Kidney tubule cell (primary cell): ENCODE measurements at regions not wholly inside any gene's neighbourhood (a gene's known extent, or its start where the extent isn't known, plus 50 kb on each side); places are given as distances from the start of the nearest gene placed in this dataset.
"Not testable (repeated sequence)": the region's sequence is repeated elsewhere in the genome, so short reads cannot be mapped to it uniquely, and the experiment has no call there.

Source experiments
- DNase-seq: peaks from one replicate; pipeline ENCODE4 v3.0.0-alpha.2; 2018; ENCODE audit warnings: low spot score

DNA sequence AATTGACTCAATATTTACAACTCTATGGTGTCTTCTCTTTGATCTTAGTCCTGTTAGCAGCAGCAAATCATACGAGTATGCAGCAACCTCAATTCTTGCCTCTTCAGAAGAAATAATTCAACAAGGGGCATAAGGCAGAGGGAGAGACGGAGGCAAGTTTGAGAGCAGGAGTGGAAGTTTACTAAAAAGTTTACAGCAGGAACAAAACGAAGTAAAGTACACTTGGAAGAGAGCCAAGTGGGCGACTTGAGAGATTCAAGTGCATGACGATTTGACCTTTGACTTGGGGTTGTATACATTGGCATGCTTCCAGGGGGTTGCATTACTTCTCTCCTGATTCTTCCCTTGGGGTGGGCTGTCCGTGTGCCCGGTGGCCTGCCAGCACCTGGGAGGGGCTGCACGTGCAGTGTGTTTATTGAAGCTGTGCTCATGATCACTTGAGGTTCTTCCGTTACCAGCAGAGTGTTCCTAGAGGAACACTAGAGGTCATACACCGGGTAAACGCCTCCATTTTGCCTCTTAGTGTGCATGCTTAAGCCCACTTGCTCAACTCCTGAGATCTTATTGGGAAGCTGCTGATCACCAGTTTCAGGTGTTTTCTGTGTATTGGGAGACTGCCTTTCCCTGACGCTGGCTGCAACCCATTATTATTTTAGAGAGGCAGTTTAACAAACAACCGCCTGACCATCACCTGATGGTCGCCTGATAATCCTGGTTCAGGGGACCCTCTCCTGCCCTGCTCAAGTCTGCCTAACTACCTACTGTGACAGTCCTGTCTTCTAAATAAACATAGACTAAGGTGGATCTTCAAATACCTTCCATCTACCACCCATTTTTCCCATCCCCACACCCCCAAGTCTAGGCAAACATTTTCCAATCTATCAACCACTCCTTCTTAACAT, 172.4 kb upstream of the MYLIP start:
- no peak for DNase-seq

- DNase-seq = no peak
Measured at GRCh38 chr6:15955484-15955883, 173.4 kb upstream of the MYLIP start.

- no peak for DNase-seq
Measured at GRCh38 chr6:15953152-15953880, 175.6 kb upstream of the MYLIP start.

DNA sequence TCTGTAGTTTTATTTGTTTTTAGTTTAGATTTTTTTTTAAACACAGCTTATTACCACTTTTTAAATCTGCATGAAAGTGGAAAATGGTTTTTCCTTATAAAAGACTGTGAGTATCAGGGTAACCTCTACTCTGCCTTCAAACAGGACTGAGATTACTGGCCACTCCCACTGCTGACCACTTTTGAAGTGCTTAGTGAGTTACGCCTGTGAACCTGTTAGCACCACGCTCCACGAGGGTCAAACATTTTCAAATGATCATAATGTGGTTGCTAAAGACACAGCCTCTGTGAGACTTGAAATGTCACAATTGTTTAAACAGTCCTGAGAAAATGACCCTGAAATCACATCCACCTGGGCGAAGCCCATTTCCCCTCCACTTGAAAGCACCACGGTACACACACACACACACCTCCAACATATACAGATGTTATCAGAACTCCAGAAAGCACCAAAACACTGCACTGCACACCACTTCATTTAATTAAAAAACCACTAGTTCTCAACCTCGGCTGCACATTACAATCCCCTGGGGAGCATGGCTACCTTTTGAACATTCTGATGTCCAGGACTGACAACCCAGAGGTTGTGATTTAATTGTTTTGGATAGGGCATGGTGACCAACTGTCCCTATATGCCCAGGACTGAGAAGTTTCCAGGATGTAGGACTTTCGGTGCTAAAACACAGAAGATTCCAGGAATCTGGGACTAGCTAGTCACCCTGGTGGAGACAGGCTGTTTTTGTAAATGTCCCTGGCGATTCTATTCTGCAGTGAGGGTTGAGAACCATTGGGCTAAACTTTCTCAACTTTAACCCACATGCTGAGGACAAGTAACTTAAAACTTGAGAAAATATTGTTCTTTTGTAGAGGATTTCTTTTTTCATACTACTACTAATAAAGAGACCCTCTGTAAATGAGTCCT, 176.4 kb upstream of the MYLIP start:
- no peak for DNase-seq

DNA sequence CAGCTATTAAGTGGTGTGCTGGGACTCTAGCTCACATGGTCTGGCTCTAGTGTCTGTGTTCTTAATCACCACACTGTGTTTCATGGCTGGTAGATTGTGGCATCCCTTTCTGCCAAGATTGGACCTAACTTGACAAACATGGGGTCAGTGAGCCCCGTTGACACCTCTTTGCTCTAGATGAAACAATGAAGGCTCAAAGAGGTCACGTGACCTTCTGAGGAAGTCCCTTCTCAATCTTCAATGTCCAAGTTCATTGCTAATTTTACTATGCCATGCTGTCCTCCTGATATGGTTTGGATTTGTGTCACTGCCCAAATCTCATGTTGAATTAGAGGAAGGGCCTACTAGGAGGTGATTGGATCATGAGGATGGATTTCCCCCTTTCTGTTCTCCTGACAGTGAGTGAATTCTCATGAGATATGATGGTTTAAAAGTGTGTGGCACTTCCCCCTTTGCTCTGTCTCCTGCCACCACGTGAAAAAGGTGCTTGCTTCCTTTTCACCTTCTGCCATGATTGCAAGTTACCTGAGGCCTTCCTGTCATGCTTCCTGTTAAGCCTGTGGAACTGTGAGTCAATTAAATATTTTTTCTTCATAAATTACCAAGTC, 177.8 kb upstream of the MYLIP start:
- no peak for DNase-seq

DNA sequence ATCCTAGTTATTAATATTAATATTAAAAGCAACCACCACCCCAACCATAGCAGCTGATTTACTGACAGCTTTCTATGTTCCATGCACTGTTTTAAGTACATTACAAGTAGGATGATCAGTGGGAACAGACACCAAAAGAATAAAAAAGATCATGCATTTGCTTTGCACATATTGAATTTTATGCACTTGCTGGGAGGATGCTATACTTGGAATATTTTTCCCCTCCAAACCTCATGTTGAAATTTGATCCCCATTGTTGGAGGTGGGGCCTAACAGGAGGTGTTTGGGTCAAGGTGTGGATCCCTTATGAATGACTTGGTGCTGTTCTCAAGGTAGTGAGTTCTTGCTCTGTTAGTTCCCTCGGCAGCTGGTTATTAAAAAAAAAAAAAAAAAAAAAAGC, 178.9 kb upstream of the MYLIP start:
- no peak for DNase-seq

GRCh38 chr6:15948930-15949900, 179.7 kb upstream of the MYLIP start:
- peak; percentile 90 for DNase-seq

- no peak for DNase-seq
Measured at GRCh38 chr6:15947923-15948322, 181.0 kb upstream of the MYLIP start.

GRCh38 chr6:15947436-15947835, 181.4 kb upstream of the MYLIP start:
- DNase-seq = no peak

DNA sequence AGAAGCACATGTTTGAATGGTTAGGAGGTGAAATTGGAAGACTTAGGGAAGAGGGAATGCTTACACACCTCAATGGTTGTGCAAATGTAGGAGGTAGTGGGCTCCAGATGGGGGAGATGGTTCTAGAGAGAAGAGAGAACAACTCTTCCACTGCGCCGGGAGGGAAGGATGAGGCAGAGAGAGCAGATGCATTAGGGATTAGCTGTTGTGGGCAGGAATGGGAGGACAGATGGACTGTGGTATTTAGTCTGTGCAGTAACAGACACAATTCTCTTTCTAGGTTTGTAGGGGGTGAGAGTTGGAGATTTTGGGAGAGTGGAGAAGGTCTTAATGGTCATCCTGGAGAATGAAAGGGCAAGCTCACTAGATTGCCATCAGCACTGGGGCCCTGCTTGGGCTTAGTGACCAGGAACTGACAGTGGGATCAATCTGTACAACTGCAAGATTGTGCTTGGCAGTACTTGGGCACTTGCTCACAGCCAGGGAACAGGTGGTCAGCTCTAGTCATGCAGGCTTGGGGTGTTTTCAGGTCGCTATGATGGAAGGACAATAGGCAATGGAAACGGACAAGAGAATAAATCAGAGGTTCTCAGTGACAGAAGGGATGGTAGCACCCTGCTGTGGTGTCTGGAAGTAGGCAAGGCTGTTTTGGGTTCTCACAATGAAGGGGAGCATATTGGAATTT, 182.0 kb upstream of the MYLIP start:
- no peak for DNase-seq

GRCh38 chr6:15945593-15946159, 183.2 kb upstream of the MYLIP start:
- DNase-seq = peak; percentile 41

DNA sequence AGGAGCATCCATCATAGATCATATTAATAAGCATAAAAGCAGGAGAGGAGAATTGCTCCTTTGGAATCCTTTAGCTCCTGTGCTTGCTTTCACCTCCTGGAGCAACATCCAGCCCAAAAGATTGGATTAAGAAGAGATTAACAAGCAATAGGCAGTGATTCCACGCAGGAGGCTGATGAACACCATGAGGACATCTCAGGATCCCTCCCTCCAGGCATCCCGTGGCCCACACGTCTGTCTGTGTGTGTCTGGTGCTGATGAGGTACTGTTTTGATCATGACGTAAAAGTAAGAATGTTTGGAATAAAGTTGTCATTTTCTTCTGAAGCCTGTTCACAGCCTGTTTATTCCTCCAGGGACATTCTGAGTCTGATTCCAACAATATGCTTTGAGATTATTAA, 185.5 kb upstream of the MYLIP start:
- no peak for DNase-seq

GRCh38 chr6:15941168-15941567, 187.7 kb upstream of the MYLIP start:
- DNase-seq = no peak

GRCh38 chr6:15938107-15938506, 190.8 kb upstream of the MYLIP start:
- DNase-seq = no peak

- DNase-seq = no peak
Measured at GRCh38 chr6:15937602-15938001, 191.3 kb upstream of the MYLIP start.

- DNase-seq = no peak
Measured at GRCh38 chr6:15936503-15936902, 192.4 kb upstream of the MYLIP start.

DNA sequence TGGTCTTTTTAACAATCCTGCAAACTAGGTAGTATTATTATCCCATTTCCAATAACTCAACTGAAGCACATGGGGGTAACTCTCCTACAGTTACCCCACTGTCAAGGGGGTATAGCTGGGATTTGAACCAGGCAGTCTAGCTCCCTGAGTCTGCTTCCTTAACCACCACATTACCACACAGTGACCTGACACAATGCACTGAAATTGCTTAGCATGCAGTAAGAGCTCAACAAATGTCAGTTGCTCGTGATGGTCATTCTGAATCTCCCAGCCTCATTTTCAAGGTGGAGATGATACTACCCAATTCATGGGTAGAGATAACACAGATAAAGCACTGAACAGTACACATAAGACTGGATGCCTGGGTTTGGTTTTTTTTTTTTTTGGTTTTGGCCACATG, 193.2 kb upstream of the MYLIP start:
- no peak for DNase-seq

DNA sequence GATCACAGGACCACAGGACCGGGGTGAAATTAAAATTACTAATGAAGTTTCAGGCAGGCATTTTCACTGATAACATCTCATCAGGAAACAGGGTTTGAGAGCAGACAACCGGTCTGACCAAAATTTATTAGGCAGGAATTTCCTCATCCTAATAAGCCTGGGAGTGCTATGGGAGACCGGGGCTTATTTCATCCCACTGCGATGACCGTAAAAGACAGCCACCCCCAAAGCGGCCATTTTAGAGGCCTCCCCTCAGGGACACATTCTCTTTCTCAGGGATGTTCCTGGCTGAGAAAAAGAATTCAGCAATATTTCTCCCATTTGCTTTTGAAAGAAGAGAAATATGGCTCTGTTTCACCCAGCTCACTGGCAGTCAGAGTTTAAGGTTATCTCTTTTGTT, 197.2 kb upstream of the MYLIP start:
- not testable (repeated sequence) for DNase-seq

DNA sequence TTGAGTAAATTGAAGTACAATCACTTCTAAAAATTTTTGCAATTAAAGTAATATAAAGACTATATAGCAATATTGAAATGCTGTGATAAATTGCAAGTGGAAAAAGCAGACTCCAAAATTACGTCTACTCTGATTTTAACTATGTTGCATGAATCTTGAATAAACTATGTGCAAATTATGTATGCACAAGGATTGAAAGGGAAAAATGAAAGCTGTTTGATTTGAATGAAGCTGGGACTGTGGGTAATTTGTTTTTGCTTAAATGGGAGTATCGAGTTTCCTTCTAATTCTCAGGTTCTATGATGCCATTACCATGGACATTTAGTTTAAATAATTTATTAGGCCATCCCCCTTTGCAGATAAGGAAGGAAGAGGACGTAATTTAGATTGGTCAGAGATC, 198.7 kb upstream of the MYLIP start:
- DNase-seq = no peak

DNA sequence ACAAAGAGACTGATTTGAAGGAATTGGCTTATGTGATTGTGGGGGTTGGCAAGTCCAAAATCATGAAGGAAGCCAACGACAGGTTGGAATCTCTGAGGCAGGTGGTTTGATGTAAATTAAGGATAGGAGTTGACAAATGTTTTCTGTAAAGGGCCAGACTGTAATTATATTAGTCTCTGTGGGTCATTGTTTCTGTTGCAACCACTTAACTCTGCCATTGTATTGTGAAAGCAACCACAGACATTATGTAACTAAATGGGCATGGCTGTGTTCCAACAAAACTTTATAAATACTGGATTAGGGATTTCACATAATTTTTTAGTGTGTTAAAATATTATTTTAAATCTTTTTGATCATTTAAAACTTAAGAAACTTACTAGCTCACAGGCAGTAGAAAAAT, 199.2 kb upstream of the MYLIP start:
- no peak for DNase-seq
